ENCODE measurements at regions not wholly inside any gene's neighbourhood (a gene's known extent, or its start where the extent isn't known, plus 50 kb on each side); places are given as distances from the start of the nearest gene placed in this dataset.
A peak's percentile ranks its signal among the peaks of the same experiment; 100 is the strongest.

DNA sequence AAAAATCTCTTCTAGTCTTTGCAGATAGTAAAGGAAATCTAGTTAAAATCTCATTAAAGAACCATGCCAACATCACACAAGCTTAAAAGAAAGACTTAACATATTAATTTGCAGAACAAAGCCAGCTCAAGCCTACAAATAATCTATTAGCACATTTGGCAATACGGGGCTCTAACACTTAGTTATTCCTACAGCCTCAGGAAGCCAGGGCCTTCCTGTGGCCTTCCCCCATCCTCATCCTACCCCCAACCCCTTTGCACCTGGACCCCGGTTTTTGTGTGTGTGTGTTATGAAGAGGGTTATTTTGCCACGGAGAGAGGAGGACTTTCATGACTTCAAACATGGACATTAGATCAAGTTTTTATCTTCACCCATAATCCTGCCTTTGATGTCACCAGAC lies 64.6 kb downstream of the FOXB2 start:
- Histone ChIP-seq H3K4me3 (ENCODE audit: low read length) (no peak overlapping the region), H3K4me1 (ENCODE audit: insufficient read depth, low read length) (no peaks in the 10 kb centered on the region), H3K4me2 (ENCODE audit: low read length) (no peak overlapping the region), H4K20me1 (ENCODE audit: low read length) (no peaks in the 10 kb centered on the region), H2AFZ (ENCODE audit: low read length) (no peak overlapping the region), H3K27me3 (ENCODE audit: low read length) (peaks cover 16% of the 10 kb centered on the region), H3F3A (ENCODE audit: low read length, unreplicated experiment) (no peaks in the 10 kb centered on the region), H3K36me3 (ENCODE audit: low read depth, low read length) (no peaks in the 10 kb centered on the region), H3K9ac (ENCODE audit: low read length) (no peak overlapping the region), H3K27ac (ENCODE audit: low read length) (no peak overlapping the region), H3K9me2 (replicated peaks; ENCODE audit: low read length) (no peaks in the 10 kb centered on the region), H3K79me2 (ENCODE audit: low read length) (no peaks in the 10 kb centered on the region), H3K9me3 (ENCODE audit: low read length) (no peaks in the 10 kb centered on the region)
- TF ChIP-seq EZH2 (IDR thresholded peaks at IDR 0.05; ENCODE audit: low read length, unreplicated experiment) (no peak), EZH2phosphoT487 (IDR thresholded peaks at IDR 0.05; ENCODE audit: borderline replicate concordance, low read length) (no peak)
- TF ChIP-seq, protein P1, sequence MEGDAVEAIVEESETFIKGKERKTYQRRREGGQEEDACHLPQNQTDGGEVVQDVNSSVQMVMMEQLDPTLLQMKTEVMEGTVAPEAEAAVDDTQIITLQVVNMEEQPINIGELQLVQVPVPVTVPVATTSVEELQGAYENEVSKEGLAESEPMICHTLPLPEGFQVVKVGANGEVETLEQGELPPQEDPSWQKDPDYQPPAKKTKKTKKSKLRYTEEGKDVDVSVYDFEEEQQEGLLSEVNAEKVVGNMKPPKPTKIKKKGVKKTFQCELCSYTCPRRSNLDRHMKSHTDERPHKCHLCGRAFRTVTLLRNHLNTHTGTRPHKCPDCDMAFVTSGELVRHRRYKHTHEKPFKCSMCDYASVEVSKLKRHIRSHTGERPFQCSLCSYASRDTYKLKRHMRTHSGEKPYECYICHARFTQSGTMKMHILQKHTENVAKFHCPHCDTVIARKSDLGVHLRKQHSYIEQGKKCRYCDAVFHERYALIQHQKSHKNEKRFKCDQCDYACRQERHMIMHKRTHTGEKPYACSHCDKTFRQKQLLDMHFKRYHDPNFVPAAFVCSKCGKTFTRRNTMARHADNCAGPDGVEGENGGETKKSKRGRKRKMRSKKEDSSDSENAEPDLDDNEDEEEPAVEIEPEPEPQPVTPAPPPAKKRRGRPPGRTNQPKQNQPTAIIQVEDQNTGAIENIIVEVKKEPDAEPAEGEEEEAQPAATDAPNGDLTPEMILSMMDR (conservative IDR thresholded peaks at IDR 0.05; ENCODE audit: low read depth, low read length): no peak
- POLR2A ChIA-PET (ENCODE audit: unreplicated experiment): no interaction called here
- no peak for DNase-seq
- BruUV-seq (replicated peaks): no TSS peak
- CTCF ChIA-PET: no interaction called here
- ATAC-seq: no peak
- intact Hi-C loops (cut with micrococcal nuclease): no loop called here

DNA sequence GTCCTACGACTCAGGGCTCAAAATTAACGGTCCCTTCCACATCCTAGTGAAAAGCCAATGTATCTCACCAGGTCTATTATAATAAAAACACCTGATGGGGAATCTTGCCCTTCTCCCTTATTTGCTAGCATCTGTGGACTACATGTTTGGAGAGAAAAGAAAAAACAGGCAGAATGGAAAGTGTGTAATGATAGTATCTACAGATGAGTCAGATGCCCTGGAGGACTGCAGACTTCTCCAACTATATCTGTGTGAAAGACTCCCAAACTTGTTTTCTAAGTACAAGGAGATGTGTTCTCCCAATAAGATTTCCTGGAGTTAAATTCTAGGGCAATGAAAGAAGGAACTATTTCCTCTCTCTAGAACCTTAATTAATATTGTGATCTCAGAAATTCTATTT lies 66.0 kb downstream of the FOXB2 start:
- CTCF ChIA-PET: no interaction called here
- no peak overlapping the region for H3K4me3 ChIP-seq (ENCODE audit: low read length)
- no peaks in the 10 kb centered on the region for H3K4me1 ChIP-seq (ENCODE audit: insufficient read depth, low read length)
- POLR2A ChIA-PET (ENCODE audit: unreplicated experiment): no interaction called here
- H3K9me3 ChIP-seq (ENCODE audit: low read length): no peaks in the 10 kb centered on the region
- no peaks in the 10 kb centered on the region for H3K79me2 ChIP-seq (ENCODE audit: low read length)
- intact Hi-C loops (cut with micrococcal nuclease): no loop called here
- no peak for TF ChIP-seq EZH2phosphoT487 (IDR thresholded peaks at IDR 0.05; ENCODE audit: borderline replicate concordance, low read length)
- TF ChIP-seq, protein P1 (conservative IDR thresholded peaks at IDR 0.05; ENCODE audit: low read depth, low read length): no peak
- TF ChIP-seq EZH2 (IDR thresholded peaks at IDR 0.05; ENCODE audit: low read length, unreplicated experiment): no peak
- no peaks in the 10 kb centered on the region for H3K36me3 ChIP-seq (ENCODE audit: low read depth, low read length)
- peaks cover 14% of the 10 kb centered on the region for H3K27me3 ChIP-seq (ENCODE audit: low read length)
- no peaks in the 10 kb centered on the region for H3F3A ChIP-seq (ENCODE audit: low read length, unreplicated experiment)
- H3K4me2 ChIP-seq (ENCODE audit: low read length): no peak overlapping the region
- DNase-seq (peak; percentile 42), ATAC-seq (no peak)
- no peak overlapping the region for H2AFZ ChIP-seq (ENCODE audit: low read length)
- H3K9me2 ChIP-seq (replicated peaks; ENCODE audit: low read length): no peaks in the 10 kb centered on the region
- H3K9ac ChIP-seq (ENCODE audit: low read length): no peak overlapping the region
- no TSS peak for BruUV-seq (replicated peaks)
- no peaks in the 10 kb centered on the region for H4K20me1 ChIP-seq (ENCODE audit: low read length)
- no peak overlapping the region for H3K27ac ChIP-seq (ENCODE audit: low read length)

DNA sequence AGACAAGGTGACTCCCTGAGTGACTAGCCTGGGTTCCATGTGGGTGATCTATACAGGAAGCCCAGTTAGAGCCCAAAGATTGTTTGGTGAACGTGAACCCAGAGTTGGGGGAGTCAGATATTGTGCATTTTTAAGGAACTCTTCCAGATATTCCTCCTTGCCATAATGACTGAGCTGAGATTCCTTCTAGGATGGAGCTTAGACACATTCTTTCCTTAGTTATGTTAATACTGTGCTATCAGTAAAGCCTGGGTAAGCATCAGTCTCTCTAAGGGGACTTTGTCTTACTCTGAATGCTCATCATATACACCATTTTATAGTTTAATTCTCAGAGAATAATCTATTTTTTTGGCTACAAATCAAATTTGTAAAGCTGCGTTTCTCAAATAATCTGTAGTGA lies 68.1 kb downstream of the FOXB2 start:
- H3K4me2 ChIP-seq (ENCODE audit: low read length): no peak overlapping the region
- H3K4me3 ChIP-seq (ENCODE audit: low read length): no peak overlapping the region
- H3K9me3 ChIP-seq (ENCODE audit: low read length): no peaks in the 10 kb centered on the region
- POLR2A ChIA-PET (ENCODE audit: unreplicated experiment): no interaction called here
- H3K79me2 ChIP-seq (ENCODE audit: low read length): no peaks in the 10 kb centered on the region
- H4K20me1 ChIP-seq (ENCODE audit: low read length): no peaks in the 10 kb centered on the region
- H3K9ac ChIP-seq (ENCODE audit: low read length): no peak overlapping the region
- no peak overlapping the region for H3K27ac ChIP-seq (ENCODE audit: low read length)
- H3K27me3 ChIP-seq (ENCODE audit: low read length): peaks cover 14% of the 10 kb centered on the region
- H3F3A ChIP-seq (ENCODE audit: low read length, unreplicated experiment): no peaks in the 10 kb centered on the region
- TF ChIP-seq EZH2 (IDR thresholded peaks at IDR 0.05; ENCODE audit: low read length, unreplicated experiment): no peak
- TF ChIP-seq EZH2phosphoT487 (IDR thresholded peaks at IDR 0.05; ENCODE audit: borderline replicate concordance, low read length): no peak
- TF ChIP-seq, protein P1 (conservative IDR thresholded peaks at IDR 0.05; ENCODE audit: low read depth, low read length): no peak
- H3K36me3 ChIP-seq (ENCODE audit: low read depth, low read length): no peaks in the 10 kb centered on the region
- no TSS peak for BruUV-seq (replicated peaks)
- H3K9me2 ChIP-seq (replicated peaks; ENCODE audit: low read length): no peaks in the 10 kb centered on the region
- CTCF ChIA-PET: no interaction called here
- H2AFZ ChIP-seq (ENCODE audit: low read length): no peak overlapping the region
- intact Hi-C loops (cut with micrococcal nuclease): no loop called here
- DNase-seq: no peak
- H3K4me1 ChIP-seq (ENCODE audit: insufficient read depth, low read length): no peaks in the 10 kb centered on the region
- ATAC-seq: no peak

All from PC-3 (cell line).